CD14-positive monocyte (primary cell): ENCODE measurements at regions not wholly inside any gene's neighbourhood (a gene's known extent, or its start where the extent isn't known, plus 50 kb on each side); places are given as distances from the start of the nearest gene placed in this dataset.

ENCODE experiments used
- DNase-seq, 3 donors: peaks; one replicate each; pipeline ENCODE4 v3.0.0-alpha.2; 2011 to 2022
- H2AFZ ChIP-seq: 2 replicates; pipeline ENCODE4 v1.6.0; 2012; ENCODE audit warnings: mild to moderate bottlenecking, low read depth, low read length, inconsistent platforms; ENCODE audit not compliant: insufficient read depth, poor library complexity, severe bottlenecking
- H3K27ac ChIP-seq, 2 donors: 1 replicate in 1 of 2; 2 replicates in 1 of 2; pipeline ENCODE4 v1.5.1; 2012 to 2013; ENCODE audit warnings: low read length in 2 of 2, control low read depth in 1 of 2, inconsistent platforms in 1 of 2, low read depth in 1 of 2, mild to moderate bottlenecking in 1 of 2
- H3K27me3 ChIP-seq, 2 donors: one replicate each; pipeline versions ENCODE4 v1.6.0 to v1.6.1; 2011 to 2013; ENCODE audit warnings: low read length in 2 of 2; ENCODE audit not compliant: control insufficient read depth in 2 of 2, insufficient read depth in 2 of 2
- H3K36me3 ChIP-seq, 2 donors: replicated peaks in 1 of 2; 1 replicate in 1 of 2; 2 replicates in 1 of 2; pipeline versions ENCODE4 v1.5.1 to v1.6.1; 2012 to 2013; ENCODE audit warnings: low read length in 2 of 2, control low read depth in 1 of 2, inconsistent platforms in 1 of 2, mild to moderate bottlenecking in 1 of 2; ENCODE audit not compliant: insufficient read depth in 2 of 2, control insufficient read depth in 1 of 2
- H3K4me1 ChIP-seq, 2 donors: 1 replicate in 1 of 2; 2 replicates in 1 of 2; pipeline versions ENCODE4 v1.5.1 to v1.6.1; 2012 to 2013; ENCODE audit warnings: low read length in 2 of 2, control low read depth in 1 of 2, inconsistent platforms in 1 of 2, mild to moderate bottlenecking in 1 of 2, moderate library complexity in 1 of 2; ENCODE audit not compliant: insufficient read depth in 2 of 2, control insufficient read depth in 1 of 2
- H3K4me2 ChIP-seq: replicated peaks from 2 replicates; pipeline ENCODE3; 2012; ENCODE audit warnings: low read length, moderate library complexity, mild to moderate bottlenecking; ENCODE audit not compliant: poor library complexity, severe bottlenecking; ENCODE audit errors: extremely low read depth
- H3K4me3 ChIP-seq, 3 experiments: fragments of 200-600 bp in 1 of 3; sonication (generic) in 1 of 3; replicated peaks in 1 of 3; 1 replicate in 2 of 3; 2 replicates in 1 of 3; pipeline ENCODE4 v1.5.1; 2011 to 2013; ENCODE audit warnings: low read length in 3 of 3, mild to moderate bottlenecking in 3 of 3, control low read depth in 2 of 3, low read depth in 2 of 3, inconsistent platforms in 1 of 3, moderate library complexity in 1 of 3
- H3K79me2 ChIP-seq: 2 replicates; pipeline ENCODE4 v1.6.0; 2012; ENCODE audit warnings: mild to moderate bottlenecking, control low read depth, inconsistent platforms, low read length, moderate library complexity; ENCODE audit not compliant: insufficient read depth
- H3K9ac ChIP-seq: 2 replicates; pipeline ENCODE4 v1.6.0; 2017; ENCODE audit warnings: low read length, mild to moderate bottlenecking; ENCODE audit not compliant: insufficient read depth, poor library complexity, severe bottlenecking
- H3K9me3 ChIP-seq, 2 donors: replicated peaks in 1 of 2; 1 replicate in 1 of 2; 2 replicates in 1 of 2; pipeline versions ENCODE4 v1.5.1 to v1.6.1; 2012 to 2013; ENCODE audit warnings: low read length in 2 of 2, control low read depth in 1 of 2; ENCODE audit not compliant: control insufficient read depth in 1 of 2, insufficient read depth in 1 of 2
- H4K20me1 ChIP-seq: 2 replicates; pipeline ENCODE4 v1.6.0; 2012; ENCODE audit warnings: mild to moderate bottlenecking, low read length, control low read depth, moderate library complexity; ENCODE audit not compliant: insufficient read depth
- H3K27ac Mint-ChIP-seq, 7 donors: one replicate each; pipeline ENCODE4 v1.8.0; 2020; ENCODE audit warnings: mild to moderate bottlenecking in 7 of 7, mixed read lengths in 7 of 7, moderate library complexity in 6 of 7, inconsistent platforms in 2 of 7
- H3K27me3 Mint-ChIP-seq, 3 donors: one replicate each; pipeline ENCODE4 v1.8.0; 2021 to 2022; ENCODE audit warnings: low read depth in 3 of 3, mild to moderate bottlenecking in 3 of 3, mixed read lengths in 3 of 3, moderate library complexity in 3 of 3, inconsistent platforms in 1 of 3
- H3K36me3 Mint-ChIP-seq, 2 donors: one replicate each; pipeline ENCODE4 v1.8.0; 2020; ENCODE audit warnings: mixed read lengths in 2 of 2, inconsistent platforms in 1 of 2, mild to moderate bottlenecking in 1 of 2
- H3K4me1 Mint-ChIP-seq: one replicate; pipeline ENCODE4 v1.8.0; 2020; ENCODE audit warnings: mild to moderate bottlenecking, mixed read lengths
- H3K4me3 Mint-ChIP-seq, 2 donors: one replicate each; pipeline ENCODE4 v1.8.0; 2020; ENCODE audit warnings: mild to moderate bottlenecking in 2 of 2, mixed read lengths in 2 of 2, moderate library complexity in 1 of 2
- H3K9me3 Mint-ChIP-seq, 7 donors: one replicate each; pipeline ENCODE4 v1.8.0; 2020 to 2022; ENCODE audit warnings: mixed read lengths in 7 of 7, mild to moderate bottlenecking in 6 of 7, moderate library complexity in 6 of 7, inconsistent platforms in 2 of 7
- WGBS: methylation state at CpG from one replicate; pipeline ENCODE4 v1.1.5; 2013; ENCODE audit warnings: missing lambda C conversion rate; ENCODE audit not compliant: insufficient coverage; 5-methylcytosine and 5-hydroxymethylcytosine counted together
- intact Hi-C, 2 donors: fragments of 100-400 bp; cut with micrococcal nuclease; formaldehyde crosslinking; loops; one replicate each; pipeline versions ENCODE4 v1.15.0 to v1.15.1; 2023
- TF ChIP-seq, protein P1 (sequence below): fragments of 200-600 bp; IDR thresholded peaks from one replicate; pipeline ENCODE4 v1.8.0; 2022; ENCODE audit warnings: antibody characterized with exemption, mild to moderate bottlenecking

DNA sequence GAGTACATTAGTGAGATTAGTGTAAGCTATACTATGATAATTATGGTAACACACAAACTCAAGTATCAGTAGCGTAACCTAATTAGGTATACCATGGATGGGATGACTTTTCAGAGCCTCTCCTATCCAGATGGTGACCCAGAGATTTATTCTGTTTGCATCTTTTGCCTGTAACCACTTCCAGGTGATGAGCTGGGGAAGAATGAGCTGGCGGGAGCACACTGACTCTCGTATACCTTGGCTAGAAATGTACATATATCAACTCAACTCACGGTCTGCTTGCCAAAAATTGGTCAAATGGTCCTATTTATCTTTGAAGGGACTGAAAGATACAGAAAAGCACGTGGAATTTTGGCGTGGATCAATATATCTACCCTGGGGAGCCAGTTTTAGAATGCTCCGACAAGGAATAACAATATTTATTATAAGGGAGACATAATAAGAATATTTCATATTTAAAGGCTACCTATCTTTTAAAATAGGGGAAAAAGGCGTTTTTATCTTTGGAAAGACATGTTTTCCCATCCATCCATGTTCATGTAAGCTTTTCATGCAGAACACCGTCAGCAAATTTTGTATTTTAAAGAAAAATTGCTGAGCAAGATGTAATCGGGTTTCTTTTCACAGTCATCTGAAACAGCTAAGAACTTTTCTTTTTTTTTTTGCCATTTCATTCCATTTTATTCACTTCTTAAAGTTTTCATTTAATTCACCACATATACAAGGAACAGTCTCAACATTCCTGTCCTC, 502.6 kb upstream of the CBLB start:
- Mint-ChIP-seq H3K27ac (no peak overlapping the region), H3K27me3 (no peaks in the 10 kb centered on the region), H3K9me3 (peaks cover 0 to 13% (median 2%) of the 10 kb centered on the region in 7 donors), H3K4me1 (no peaks in the 10 kb centered on the region), H3K4me3 (no peak overlapping the region), H3K36me3 (no peaks in the 10 kb centered on the region)
- WGBS, result 100% methylated on average over 1 of the region's 10 CpGs
- H3K4me3 ChIP-seq, result no peak overlapping the region
- intact Hi-C loops, result no loop called here
- no peak overlapping the region for H3K4me2 ChIP-seq
- no peaks in the 10 kb centered on the region for H3K4me1 ChIP-seq
- no peaks in the 10 kb centered on the region for H4K20me1 ChIP-seq
- no peaks in the 10 kb centered on the region for H3K79me2 ChIP-seq
- no peaks in the 10 kb centered on the region for H3K9me3 ChIP-seq
- no peak overlapping the region for H3K9ac ChIP-seq
- no peak for DNase-seq
- H3K27me3 ChIP-seq, result no peaks in the 10 kb centered on the region
- H2AFZ ChIP-seq, result no peak overlapping the region
- no peaks in the 10 kb centered on the region for H3K36me3 ChIP-seq
- TF ChIP-seq, protein P1, sequence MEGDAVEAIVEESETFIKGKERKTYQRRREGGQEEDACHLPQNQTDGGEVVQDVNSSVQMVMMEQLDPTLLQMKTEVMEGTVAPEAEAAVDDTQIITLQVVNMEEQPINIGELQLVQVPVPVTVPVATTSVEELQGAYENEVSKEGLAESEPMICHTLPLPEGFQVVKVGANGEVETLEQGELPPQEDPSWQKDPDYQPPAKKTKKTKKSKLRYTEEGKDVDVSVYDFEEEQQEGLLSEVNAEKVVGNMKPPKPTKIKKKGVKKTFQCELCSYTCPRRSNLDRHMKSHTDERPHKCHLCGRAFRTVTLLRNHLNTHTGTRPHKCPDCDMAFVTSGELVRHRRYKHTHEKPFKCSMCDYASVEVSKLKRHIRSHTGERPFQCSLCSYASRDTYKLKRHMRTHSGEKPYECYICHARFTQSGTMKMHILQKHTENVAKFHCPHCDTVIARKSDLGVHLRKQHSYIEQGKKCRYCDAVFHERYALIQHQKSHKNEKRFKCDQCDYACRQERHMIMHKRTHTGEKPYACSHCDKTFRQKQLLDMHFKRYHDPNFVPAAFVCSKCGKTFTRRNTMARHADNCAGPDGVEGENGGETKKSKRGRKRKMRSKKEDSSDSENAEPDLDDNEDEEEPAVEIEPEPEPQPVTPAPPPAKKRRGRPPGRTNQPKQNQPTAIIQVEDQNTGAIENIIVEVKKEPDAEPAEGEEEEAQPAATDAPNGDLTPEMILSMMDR, result no peak
- H3K27ac ChIP-seq, result no peak overlapping the region

DNA sequence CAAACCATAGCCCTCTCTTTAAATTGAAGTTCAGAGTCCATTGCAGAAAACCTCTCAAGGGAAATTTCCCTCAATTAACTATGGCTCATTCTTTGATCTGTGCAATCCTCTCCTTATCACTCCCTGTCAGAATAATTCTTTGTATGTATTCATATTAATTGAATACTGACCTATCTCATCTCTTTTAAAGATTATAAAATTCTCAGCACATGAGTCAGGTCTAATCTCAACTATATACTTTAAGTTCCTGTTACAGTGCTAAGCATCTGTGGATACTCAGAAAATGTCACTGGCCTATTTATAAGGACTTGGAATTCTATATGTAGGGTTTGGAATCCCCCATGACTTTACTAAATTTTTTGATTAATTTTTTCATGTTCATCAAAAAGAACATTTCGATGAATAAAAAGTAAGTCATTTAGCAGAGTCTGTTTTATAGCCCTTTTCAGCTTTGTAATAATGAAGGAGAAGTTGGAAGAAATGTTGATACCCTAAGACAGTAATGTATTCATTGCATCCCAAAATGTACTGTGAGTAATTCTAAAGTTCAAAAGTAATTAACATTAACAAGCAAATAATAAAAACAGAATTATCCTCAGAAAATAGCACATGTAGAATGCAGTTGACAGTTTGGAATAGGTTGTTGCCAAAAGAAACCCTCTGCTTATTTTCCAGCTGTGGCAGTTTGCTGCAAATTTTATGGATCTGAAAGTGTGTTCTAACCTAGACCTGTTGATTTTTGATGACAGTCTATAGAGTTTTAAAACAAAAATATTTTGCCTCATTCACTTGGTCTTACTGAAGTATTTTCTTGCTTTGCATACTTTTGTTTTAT, 503.4 kb upstream of the CBLB start:
- no peak overlapping the region for H3K27ac Mint-ChIP-seq
- no peaks in the 10 kb centered on the region for H3K4me1 Mint-ChIP-seq
- WGBS, result no CpG with 5 or more reads among the region's 1 CpG

More for the DNA sequence above, 503.4 kb upstream of the CBLB start:
- Histone ChIP-seq H3K36me3 (no peaks in the 10 kb centered on the region), H3K9ac (no peak overlapping the region), H3K4me3 (no peak overlapping the region), H4K20me1 (no peaks in the 10 kb centered on the region), H3K79me2 (no peaks in the 10 kb centered on the region), H2AFZ (no peak overlapping the region), H3K4me2 (no peak overlapping the region), H3K4me1 (no peaks in the 10 kb centered on the region), H3K9me3 (no peaks in the 10 kb centered on the region), H3K27ac (no peak overlapping the region), H3K27me3 (no peaks in the 10 kb centered on the region)
- Mint-ChIP-seq H3K4me3 (no peak overlapping the region), H3K27me3 (no peaks in the 10 kb centered on the region), H3K9me3 (peaks cover 0 to 9% (median 2%) of the 10 kb centered on the region in 7 donors), H3K36me3 (no peaks in the 10 kb centered on the region)
- TF ChIP-seq, protein P1, result no peak
- no peak for DNase-seq
- intact Hi-C loops, result no loop called here
